ENCODE measurements at regions not wholly inside any gene's neighbourhood (a gene's known extent, or its start where the extent isn't known, plus 50 kb on each side); places are given as distances from the start of the nearest gene placed in this dataset.

DNA sequence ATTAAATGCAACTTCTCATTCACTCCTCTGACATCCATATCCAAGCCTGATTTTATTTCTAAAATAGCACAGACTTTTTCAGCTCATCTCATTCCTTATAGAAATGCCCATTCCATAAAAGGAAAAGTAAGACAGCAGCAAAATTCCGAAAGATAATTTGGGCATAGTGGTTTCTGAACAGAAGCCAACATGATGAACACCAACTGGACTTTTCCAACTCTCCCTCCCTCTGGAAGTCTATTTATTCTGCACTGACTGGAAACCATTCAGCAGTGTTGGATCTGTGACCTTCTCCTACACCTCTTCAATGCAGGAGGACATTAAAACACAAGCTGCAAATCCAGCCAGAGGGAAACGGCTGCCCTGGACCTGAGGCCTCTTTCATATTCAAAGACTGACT, 306.2 kb upstream of the NT5E start:
- TF ChIP-seq, protein P1, sequence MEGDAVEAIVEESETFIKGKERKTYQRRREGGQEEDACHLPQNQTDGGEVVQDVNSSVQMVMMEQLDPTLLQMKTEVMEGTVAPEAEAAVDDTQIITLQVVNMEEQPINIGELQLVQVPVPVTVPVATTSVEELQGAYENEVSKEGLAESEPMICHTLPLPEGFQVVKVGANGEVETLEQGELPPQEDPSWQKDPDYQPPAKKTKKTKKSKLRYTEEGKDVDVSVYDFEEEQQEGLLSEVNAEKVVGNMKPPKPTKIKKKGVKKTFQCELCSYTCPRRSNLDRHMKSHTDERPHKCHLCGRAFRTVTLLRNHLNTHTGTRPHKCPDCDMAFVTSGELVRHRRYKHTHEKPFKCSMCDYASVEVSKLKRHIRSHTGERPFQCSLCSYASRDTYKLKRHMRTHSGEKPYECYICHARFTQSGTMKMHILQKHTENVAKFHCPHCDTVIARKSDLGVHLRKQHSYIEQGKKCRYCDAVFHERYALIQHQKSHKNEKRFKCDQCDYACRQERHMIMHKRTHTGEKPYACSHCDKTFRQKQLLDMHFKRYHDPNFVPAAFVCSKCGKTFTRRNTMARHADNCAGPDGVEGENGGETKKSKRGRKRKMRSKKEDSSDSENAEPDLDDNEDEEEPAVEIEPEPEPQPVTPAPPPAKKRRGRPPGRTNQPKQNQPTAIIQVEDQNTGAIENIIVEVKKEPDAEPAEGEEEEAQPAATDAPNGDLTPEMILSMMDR (IDR thresholded peaks at IDR 0.05), result no peak
- no peak for TF ChIP-seq POLR2A (IDR thresholded peaks at IDR 0.05)
